Fibroblast of mammary gland (primary cell): ENCODE measurements at regions not wholly inside any gene's neighbourhood (a gene's known extent, or its start where the extent isn't known, plus 50 kb on each side); places are given as distances from the start of the nearest gene placed in this dataset.

Experiments
- DNase-seq: peaks from one replicate; pipeline ENCODE4 v3.0.0-alpha.2; 2010; ENCODE audit warnings: low read depth
- H3K4me3 ChIP-seq: 2 replicates; pipeline ENCODE4 v1.5.1; 2011; ENCODE audit warnings: low read depth, mild to moderate bottlenecking, low read length, moderate library complexity; ENCODE audit not compliant: control insufficient read depth
- CTCF ChIP-seq: conservative IDR thresholded peaks from 2 replicates; pipeline ENCODE4 v1.5.1; 2011; ENCODE audit warnings: low read depth, low read length, inconsistent platforms; ENCODE audit not compliant: control insufficient read depth, insufficient read depth

- H3K4me3 ChIP-seq = no peak overlapping the region
- TF ChIP-seq CTCF = no peak
- peak; percentile 45 for DNase-seq
These were observed 193.6 kb upstream of the NUDT4 start for GRCh38 chr12:93183940-93184671.

GRCh38 chr12:93184672-93185368, 192.9 kb upstream of the NUDT4 start:
- no peak for TF ChIP-seq CTCF
- no peak overlapping the region for H3K4me3 ChIP-seq
- no peak for DNase-seq

- no peak for TF ChIP-seq CTCF
- no peak overlapping the region for H3K4me3 ChIP-seq
- no peak for DNase-seq
These were observed 192.4 kb upstream of the NUDT4 start for GRCh38 chr12:93185369-93185741.

GRCh38 chr12:93186131-93186530, 191.6 kb upstream of the NUDT4 start:
- H3K4me3 ChIP-seq = no peak overlapping the region
- DNase-seq = peak; percentile 38
- TF ChIP-seq CTCF = no peak

GRCh38 chr12:93186621-93187020, 191.1 kb upstream of the NUDT4 start:
- DNase-seq = no peak
- H3K4me3 ChIP-seq = no peak overlapping the region
- no peak for TF ChIP-seq CTCF

- no peak for DNase-seq
- no peak for TF ChIP-seq CTCF
- H3K4me3 ChIP-seq = no peak overlapping the region
These were observed 186.3 kb upstream of the NUDT4 start for GRCh38 chr12:93191423-93191822.
